ENCODE measurements at regions not wholly inside any gene's neighbourhood (a gene's known extent, or its start where the extent isn't known, plus 50 kb on each side); places are given as distances from the start of the nearest gene placed in this dataset.

- TF ChIP-seq CTCF (IDR thresholded peaks at IDR 0.05) = no peak
- no peak for TF ChIP-seq POLR2A (IDR thresholded peaks at IDR 0.05)
Measured at GRCh38 chr3:152780553-152780952, 54.4 kb upstream of the P2RY1 start.

All from upper lobe of left lung (tissue), 4 donors.